ENCODE measurements at regions not wholly inside any gene's neighbourhood (a gene's known extent, or its start where the extent isn't known, plus 50 kb on each side); places are given as distances from the start of the nearest gene placed in this dataset.

DNA sequence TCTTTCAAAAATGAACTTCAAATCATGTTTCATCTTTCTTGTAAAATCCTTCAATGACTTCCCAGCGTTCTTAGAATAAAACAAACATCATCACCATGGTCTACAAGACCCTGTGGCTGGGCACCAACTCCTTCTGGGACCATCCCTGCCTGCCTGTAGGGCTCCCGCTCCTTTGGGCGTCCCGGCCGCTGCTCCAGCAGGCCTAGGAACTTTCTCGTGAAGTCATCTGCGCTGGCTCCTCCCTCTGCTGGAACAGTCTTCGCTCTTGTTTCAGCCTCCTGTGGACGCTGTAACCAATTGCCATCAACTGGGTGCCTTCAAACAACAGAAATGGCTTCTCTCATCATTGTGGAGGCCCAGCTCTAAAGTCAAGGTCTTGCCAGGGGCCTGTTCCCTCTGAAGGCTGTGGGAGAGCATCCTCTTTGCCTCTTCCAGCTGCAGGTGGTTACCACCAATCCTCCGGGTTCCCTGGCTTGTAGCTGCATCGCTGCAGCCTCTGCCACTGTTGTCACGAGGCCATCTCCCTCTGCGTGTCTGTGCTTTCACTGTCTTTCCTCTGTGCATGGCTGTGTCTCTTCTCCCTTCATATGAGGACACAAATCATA, 185.5 kb upstream of the SDK2 start:
- POLR2A ChIA-PET, result no interaction called here
- TF ChIP-seq, protein P1, sequence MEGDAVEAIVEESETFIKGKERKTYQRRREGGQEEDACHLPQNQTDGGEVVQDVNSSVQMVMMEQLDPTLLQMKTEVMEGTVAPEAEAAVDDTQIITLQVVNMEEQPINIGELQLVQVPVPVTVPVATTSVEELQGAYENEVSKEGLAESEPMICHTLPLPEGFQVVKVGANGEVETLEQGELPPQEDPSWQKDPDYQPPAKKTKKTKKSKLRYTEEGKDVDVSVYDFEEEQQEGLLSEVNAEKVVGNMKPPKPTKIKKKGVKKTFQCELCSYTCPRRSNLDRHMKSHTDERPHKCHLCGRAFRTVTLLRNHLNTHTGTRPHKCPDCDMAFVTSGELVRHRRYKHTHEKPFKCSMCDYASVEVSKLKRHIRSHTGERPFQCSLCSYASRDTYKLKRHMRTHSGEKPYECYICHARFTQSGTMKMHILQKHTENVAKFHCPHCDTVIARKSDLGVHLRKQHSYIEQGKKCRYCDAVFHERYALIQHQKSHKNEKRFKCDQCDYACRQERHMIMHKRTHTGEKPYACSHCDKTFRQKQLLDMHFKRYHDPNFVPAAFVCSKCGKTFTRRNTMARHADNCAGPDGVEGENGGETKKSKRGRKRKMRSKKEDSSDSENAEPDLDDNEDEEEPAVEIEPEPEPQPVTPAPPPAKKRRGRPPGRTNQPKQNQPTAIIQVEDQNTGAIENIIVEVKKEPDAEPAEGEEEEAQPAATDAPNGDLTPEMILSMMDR (IDR thresholded peaks at IDR 0.05; ENCODE audit: control extremely low read depth, extremely low read depth, low read depth, missing control alignments), result no peak
- CTCF ChIA-PET, result interaction anchor here (1.3 kb wide), 1 partner anchor 10 kb away, joined by 5 read pairs; no protein-coding TSS in a partner anchor

DNA sequence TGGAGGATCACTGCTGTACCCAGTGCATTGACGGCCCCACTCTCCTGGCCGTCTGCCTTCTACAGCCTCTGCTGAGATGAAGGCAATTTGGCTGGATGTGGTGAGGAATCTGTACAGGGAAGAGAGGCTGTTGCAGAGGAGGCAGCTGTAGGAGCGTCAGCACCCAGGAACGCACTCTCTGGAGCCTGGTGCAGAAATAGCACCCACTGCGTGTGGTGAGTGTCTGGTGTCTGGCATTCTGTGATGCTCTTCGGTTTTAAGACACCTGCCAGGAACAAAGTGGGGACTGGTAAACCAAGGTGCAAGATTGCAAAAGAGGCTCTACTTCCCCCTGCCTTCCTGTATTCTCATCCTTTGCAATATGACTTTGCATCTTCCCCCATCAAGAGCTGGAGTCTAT, 187.5 kb upstream of the SDK2 start:
- TF ChIP-seq, protein P1 (IDR thresholded peaks at IDR 0.05; ENCODE audit: control extremely low read depth, extremely low read depth, low read depth, missing control alignments), result no peak
- no peak for DNase-seq (ENCODE audit: extremely low spot score)
- ChIA-PET POLR2A (no interaction called here), CTCF (no interaction called here)

More for the DNA sequence above, 185.5 kb upstream of the SDK2 start:
- DNase-seq (ENCODE audit: extremely low spot score), result no peak

DNA sequence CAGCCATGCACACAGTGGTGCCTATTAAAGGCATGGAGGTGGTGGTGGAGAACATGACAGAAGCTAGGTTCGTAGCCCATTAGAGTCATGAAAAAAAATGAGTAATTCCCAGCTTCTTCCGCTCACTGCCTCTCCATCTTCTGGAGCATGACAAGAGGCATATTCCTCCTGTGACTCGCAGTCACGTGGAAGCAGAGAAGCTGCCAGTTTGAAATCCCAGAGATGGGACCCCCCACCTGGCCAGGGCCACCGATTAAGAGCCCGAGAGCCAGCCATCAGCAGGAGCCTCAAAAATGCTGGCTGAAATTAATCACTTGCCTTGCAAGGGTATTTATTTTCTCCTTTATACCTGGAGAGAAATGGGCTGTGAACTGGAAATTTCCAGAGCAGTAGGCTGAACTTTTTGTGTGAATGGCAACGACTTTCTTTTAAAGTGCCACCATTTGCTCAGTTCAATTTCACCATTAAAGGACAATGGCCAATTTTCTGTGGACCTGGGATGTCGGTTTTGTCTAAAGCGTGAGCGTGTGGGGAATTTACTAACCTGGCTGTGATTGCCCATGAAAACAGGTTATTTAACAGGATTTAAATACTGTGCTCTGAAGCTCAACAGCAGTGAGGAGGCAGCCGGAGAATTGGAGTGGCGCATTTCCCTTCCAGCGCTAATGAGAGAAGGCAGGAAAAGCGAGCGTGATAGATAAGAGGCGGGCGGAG, 189.7 kb upstream of the SDK2 start:
- DNase-seq (ENCODE audit: extremely low spot score), result no peak
- ChIA-PET POLR2A (interaction anchor here (0.6 kb wide), 1 partner anchor 441 kb away, joined by 7 read pairs; no protein-coding TSS in a partner anchor), CTCF (no interaction called here)
- TF ChIP-seq, protein P1 (IDR thresholded peaks at IDR 0.05; ENCODE audit: control extremely low read depth, extremely low read depth, low read depth, missing control alignments), result no peak

DNA sequence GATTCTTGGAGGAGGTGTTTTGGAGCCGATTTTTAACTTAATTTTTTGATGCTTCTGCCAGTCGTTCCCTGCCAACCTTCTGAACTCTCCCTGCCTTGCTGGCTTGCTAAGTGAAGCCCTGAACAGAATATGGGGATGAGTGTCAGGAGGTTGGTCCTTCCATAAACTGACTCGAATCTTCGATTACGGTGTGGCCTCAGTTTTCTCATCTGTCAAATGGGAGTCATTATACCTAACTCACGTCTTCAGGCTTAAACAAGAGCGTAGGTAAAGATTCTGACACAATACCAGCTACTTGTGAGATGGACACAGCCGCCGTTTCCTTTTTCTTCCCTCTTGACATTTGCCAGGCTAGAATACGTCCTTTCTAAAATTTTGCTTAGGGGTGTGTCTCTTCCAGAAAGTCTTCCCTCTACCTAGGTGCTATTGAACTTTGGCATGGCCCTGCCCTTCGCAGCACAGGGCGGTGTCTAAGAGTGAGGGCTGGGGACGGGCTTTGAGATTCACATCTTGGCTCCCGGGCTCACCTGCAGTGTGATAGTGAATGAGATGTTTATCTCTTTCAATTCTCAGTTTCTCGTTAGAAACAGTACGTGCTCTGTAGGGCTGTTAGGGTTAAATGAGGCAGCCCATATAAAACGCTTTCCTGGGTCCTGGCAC, 190.6 kb upstream of the SDK2 start:
- TF ChIP-seq, protein P1 (IDR thresholded peaks at IDR 0.05; ENCODE audit: control extremely low read depth, extremely low read depth, low read depth, missing control alignments), result no peak
- DNase-seq (ENCODE audit: extremely low spot score), result no peak
- CTCF ChIA-PET, result no interaction called here
- POLR2A ChIA-PET, result interaction anchor here (0.6 kb wide), 1 partner anchor 441 kb away, joined by 7 read pairs; no protein-coding TSS in a partner anchor

DNA sequence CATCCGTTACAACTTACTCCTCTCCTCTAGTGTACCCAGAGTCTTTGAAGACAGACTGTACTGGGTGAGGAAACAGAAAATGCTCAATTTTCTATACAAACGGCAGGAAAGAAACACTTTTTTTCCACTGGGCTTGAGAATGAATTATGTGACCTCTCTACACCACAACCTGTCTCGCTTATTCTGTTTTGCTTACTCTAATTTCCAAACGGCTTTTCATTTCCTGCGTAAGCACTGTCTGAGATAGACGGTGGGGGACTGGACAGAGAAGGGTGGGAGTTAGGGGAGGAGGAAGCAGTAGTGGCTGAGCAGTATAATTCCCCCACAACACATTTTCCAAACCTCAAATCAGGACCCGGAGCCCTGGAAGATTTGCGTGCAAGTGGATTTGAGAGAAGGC, 191.4 kb upstream of the SDK2 start:
- CTCF ChIA-PET, result no interaction called here
- POLR2A ChIA-PET, result no interaction called here
- TF ChIP-seq, protein P1 (IDR thresholded peaks at IDR 0.05; ENCODE audit: control extremely low read depth, extremely low read depth, low read depth, missing control alignments), result no peak
- DNase-seq (ENCODE audit: extremely low spot score), result no peak

DNA sequence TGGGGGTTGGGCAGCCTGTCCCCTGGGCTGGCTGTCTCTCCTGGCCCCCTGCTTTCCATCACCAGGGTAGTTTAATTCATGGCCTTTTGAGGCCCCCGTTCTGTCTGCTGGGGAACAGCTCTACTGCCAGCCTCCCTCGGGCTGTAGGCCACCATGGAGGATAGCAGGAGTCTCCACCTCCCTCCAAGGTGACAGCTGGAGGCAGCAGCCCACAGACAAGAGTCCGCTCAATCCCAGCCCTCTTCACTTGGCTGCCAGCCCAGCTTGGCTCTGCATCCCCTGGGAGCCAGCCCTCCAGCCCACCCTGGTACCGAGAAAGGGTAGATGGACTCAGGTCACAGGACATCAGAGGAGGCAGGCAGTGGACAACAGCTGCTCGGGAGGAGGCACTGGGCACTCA, 194.6 kb upstream of the SDK2 start:
- no peak for DNase-seq (ENCODE audit: extremely low spot score)
- CTCF ChIA-PET, result no interaction called here
- POLR2A ChIA-PET, result no interaction called here
- TF ChIP-seq, protein P1 (IDR thresholded peaks at IDR 0.05; ENCODE audit: control extremely low read depth, extremely low read depth, low read depth, missing control alignments), result no peak

Data from GM10248 (cell line).